H1 (cell line): ENCODE measurements at regions not wholly inside any gene's neighbourhood (a gene's known extent, or its start where the extent isn't known, plus 50 kb on each side); places are given as distances from the start of the nearest gene placed in this dataset.

ENCODE experiments used
- CHD7 ChIP-seq: fragments of 300-600 bp; sonication (generic); IDR thresholded peaks from 2 replicates; pipeline ENCODE4 v1.7.1; 2012; ENCODE audit warnings: low read length, moderate library complexity, mild to moderate bottlenecking, inconsistent platforms; ENCODE audit not compliant: insufficient replicate concordance

DNA sequence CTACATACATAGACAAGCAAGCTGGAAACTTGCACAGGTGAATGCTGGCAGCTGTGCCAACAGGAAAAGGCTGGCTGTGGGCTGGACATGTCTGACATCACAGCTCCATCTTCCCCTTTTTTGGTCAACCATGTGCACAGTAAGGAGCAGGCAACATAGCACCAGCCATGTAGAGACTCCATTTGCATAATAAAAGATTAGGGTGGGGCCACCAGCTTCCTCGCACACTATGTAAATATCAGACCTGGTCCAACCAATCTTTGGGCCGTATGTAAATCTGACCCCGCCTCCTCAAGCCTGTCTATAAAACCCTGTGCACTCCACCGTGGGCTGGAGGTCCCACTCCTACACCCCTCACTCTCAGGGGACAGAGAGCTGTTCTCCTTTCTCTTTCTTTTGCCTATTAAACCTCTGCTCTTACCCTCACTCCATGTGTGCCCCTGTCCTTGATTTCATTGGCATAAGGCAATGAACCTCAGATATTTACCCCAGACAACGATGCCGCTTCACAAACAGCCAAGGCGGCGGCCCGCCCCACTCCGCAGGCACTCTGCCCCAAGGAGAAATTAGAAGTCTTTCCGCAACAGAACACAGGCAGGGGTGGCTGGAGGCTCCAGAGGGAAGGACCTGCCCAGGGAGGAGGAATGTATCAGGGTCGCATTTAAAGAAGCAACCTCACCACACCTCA, 862.2 kb downstream of the TRIML1 start (continued):
- TF ChIP-seq CHD7, result no peak
- TF ChIP-seq, all 59 proteins: peak for 0
